HG03457 (cell line): ENCODE measurements at regions not wholly inside any gene's neighbourhood (a gene's known extent, or its start where the extent isn't known, plus 50 kb on each side); places are given as distances from the start of the nearest gene placed in this dataset.

ENCODE experiments used
- ATAC-seq: cut with Tn5 transposase; IDR thresholded peaks from one replicate; pipeline ENCODE4 v1.9.1; 2021; ENCODE audit warnings: moderate number of reproducible peaks; ENCODE audit not compliant: unreplicated experiment

DNA sequence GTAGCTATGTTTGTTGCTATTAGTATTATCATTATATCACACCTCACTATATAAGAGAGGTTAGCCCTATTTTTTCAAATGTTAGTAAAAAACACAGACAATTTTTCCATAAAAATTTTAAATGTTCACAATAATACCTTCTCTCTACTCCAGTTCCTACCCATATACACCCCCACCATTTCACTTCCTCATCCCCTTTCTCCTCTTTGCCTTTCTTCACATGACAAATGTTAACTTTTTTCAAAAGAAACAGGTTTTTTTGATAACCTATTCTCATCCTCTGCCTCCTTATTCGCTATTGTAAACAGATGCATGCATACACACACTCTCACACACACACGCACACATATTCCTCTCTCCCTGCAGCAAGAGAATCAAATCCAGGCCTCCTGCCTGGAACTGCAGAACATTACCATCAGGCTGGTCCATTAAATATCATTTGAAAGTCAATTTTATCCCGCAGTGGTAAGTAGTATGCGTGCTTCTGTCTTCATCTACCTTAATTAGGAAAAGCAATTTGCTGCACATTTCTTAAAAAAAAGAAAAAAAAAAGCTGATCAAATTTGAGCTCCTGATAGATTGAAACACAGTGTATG lies 55.5 kb downstream of the MID1IP1 start:
- ATAC-seq = no peak

GRCh38 chrX:38857736-38858523 lies 56.7 kb downstream of the MID1IP1 start:
- no peak for ATAC-seq

- no peak for ATAC-seq
Measured at GRCh38 chrX:38859602-38860001, 58.3 kb downstream of the MID1IP1 start.

- no peak for ATAC-seq
Measured at GRCh38 chrX:38860106-38861013, 59.1 kb downstream of the MID1IP1 start.

DNA sequence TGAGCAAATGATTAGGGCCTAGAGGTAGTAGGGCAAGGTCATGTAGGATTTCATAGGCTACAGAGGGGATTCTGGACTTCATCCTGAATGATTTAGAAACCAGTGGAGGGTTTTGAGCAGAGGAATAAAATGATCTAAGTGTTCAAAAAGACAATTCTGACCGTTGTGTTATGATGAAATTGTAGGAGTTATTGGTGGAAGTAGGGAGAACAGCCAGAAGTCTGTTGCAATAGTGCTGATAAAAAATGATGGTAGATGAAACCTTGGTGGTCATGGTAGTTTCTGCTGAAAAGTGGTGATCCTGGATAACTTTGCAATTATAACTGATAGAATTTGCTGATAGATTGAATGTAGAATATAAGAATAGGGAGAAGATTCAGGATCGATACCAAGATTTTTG lies 60.2 kb downstream of the MID1IP1 start:
- ATAC-seq = no peak

GRCh38 chrX:38862100-38862499 lies 60.8 kb downstream of the MID1IP1 start:
- no peak for ATAC-seq

DNA sequence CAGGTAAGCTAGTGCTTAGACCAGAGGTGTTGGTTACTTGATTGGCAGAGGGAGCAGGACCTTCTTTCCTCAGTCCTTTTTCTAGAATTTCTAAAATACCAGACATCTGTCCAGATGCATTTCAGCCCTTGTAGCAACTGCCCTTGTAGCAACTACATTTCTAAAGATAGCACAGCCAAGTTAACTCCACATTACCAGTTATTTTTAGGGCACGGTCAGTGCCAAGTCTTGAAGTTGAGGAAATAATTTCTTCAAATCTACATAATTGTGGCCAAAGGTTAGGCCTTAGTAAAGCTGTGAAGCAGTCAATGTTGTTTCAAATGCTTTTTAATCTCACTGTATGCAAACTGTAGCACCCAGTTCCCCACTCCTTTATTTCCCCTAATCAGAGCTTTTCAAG lies 62.9 kb downstream of the MID1IP1 start:
- ATAC-seq = no peak

DNA sequence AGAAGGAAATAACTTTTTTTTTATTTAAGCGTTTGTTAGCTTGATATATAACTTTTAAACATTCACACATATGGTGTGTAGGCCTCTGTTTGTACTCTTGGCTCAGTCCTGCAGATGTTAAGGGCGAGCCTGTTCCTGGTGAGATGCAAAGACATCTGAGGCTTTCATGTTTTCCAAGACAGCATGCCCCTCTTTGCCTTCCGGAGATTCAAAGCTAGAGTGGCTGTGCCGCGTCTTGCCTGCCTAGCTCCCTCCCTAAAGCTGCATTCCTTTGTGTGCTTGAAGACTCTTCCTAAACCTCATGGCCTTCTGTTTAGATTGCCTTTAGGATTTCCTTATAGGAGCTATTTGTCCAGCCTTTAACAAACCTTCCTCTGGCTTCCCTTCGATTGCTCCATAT lies 67.1 kb downstream of the MID1IP1 start:
- ATAC-seq = no peak

DNA sequence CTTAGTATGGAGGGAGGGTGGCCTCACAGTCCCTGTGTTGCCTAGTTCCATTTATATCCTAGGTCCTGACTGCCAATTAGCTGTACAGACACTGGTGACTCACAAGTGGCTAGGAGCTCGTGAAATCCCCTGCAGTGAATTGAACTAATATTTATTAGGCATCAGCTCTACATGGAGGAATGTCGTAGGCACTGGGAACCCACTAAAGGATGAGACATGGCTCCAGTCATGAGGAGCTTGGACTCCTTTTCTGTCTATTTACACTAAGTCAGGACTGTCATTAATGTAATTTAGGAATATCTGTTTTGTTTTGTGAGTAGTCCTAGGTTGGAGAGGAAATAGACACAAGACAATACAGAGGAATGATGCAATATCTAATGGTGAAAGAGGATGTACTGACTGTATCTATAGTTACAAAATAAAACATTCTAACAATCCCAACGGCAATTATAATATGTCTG lies 67.7 kb downstream of the MID1IP1 start:
- no peak for ATAC-seq

GRCh38 chrX:38870361-38870895 lies 69.2 kb downstream of the MID1IP1 start:
- no peak for ATAC-seq

DNA sequence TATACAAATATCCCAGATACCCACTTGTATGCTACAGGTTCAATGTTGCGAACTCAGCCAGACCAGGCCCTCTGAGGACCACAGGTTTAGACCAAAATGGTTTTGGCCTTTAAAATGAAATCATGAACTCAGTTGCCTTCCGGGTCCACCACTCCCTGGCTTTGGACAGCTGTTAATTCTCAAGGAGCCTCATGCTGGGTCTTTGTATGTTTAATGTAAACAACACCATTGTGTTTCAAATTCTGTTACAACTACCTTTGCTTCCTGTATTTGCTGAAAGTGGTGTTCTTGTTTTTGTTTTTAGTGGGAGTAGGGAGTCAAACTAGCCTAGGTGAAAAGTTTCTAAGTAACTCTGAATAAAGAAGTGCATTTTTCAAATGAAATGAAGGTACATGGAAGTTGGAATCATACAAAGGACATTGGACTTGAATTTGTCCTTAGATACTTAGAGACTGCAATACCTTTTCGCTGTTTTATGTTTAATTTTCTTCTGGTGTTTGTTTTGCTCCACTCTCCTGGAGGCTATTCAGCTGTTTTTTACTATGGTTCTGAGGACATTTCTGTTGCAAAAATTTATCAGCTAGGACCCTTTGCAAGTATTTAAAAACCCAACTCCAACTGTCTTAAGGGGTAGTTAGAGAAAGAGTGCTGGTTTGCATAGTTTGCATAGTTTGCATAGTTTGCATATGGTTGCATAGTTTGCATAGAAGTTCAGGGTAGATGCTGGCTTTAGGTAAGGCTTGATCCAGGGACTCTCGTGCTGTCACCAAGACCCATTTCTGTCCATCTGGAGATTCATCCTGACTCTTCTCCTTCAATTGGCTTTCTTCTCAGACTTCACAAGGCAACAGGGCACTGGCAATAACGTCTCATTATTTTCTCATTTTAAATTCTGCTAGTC lies 70.1 kb downstream of the MID1IP1 start:
- no peak for ATAC-seq

- no peak for ATAC-seq
Measured at GRCh38 chrX:38877366-38877765, 76.1 kb downstream of the MID1IP1 start.

DNA sequence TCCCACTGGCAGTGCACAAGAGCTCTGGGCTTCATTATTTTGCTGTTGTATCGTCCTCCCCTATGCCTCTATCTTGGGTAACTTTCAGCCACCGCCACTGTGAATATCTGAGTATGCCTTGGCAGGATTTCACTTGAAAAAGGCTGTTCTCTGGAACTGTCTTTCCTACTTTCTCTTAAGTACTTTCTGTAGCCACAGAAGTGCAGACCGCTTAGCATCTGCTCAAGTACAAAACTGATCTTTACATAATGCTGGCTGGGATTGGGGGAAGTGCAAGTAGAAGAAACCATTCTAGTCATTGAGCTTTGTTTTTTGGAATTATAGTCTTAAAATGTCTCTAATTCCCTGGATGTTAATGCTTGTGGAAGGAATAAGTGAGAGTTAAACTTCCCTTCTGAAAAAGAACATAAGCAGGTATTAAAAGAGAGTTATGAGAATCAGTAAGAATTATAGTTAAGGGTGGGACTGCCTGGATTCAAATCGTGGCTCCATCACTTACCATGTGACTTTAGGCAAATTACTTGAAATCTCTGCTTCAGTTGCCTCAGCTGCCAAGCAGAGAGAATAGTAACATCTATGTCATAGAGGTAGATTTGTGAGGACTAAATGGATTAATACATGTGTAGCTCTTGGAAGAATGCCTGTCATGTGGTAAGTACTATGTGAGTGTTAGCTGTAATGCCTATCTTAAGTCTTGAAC lies 77.5 kb downstream of the MID1IP1 start:
- ATAC-seq = no peak

DNA sequence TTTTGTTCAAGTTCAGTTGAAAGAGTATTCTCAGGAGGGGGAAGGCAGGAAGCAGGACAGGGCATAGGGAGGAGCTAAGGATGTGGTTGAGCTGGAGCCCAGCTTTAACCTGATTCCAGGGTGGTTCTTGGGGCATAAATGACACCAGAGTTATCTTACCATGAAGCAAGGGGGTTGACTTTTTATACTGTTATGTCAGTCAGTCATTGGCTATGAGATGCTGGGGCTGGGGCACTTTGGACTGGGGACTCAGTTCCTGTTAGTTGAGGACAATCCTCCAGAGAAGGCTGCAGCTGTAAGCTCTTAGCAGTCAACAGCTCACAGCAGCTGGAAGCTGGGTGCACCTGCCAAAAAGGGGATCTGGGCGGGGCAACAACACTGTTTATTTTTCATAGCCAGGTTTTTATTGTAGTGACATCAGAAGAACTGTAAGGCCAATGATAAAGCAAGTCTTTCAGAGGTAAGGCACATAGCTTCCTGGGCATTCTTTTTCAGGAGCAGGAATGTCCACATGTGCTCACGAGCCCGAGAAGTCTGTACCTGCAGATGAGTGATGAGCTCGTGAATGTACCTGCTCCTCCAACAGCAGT lies 78.5 kb downstream of the MID1IP1 start:
- ATAC-seq = peak; percentile 55

DNA sequence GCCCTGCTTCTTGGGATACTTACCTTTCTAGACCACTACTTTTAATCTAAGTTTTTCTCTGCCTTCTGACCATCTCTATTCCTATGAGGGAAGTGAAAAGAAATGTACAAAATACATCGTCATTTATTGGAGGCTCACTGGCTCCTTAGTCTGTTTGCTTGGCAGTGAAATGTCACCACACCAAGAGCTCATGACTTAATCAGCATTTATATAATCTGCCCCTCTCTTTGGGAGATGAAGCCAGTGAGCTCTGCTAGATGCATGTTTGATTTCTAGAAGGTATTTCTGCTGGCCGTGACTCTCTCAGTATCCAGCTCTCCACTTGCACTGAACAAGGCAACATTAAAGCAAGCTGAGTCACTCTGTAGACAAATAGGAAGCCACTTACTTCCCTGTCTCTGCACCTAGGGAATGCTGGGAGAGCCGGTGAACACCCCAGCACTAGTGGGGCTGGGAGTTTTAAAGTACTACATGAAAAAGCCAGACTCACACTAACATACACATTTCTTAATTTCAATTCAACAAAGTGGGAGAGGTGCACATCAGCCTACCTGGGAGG lies 79.1 kb downstream of the MID1IP1 start:
- no peak for ATAC-seq

GRCh38 chrX:38881066-38881465 lies 79.8 kb downstream of the MID1IP1 start:
- no peak for ATAC-seq

- ATAC-seq = no peak
Measured at GRCh38 chrX:38881727-38882126, 80.5 kb downstream of the MID1IP1 start.

DNA sequence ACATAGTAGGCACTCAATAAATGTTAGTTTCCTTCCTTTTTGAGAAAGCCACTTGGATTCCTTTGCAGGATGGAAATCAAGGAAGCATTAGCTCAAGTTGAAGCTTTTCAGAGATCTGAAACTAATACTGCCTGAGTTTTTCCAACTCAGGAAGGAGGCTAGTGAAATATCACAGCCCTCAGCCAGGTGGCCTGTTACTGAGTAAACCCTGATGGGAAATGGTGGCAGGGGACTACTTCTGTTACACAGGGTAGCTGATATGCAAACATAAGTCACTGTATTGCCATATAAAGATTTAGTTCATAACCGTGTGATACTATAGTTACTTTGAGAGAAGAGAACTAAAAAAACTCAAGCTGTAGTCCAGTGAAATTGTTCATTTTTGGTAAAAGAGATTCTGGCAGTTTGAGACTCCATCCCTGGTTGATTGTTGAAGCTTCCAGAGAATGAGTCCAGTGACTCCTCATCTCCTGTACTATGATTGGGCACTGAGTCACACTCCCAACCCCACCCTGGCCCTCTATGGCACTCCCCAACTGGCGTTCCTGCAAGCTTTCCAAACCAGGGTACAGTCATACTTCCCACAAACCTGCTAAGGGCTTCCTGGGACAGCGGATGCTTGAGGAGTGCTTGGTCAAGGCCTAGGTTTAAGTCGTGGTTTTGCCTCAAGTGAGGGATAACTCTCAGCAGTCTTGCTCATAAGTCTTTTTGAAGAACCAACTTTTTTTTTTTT lies 81.8 kb downstream of the MID1IP1 start:
- no peak for ATAC-seq
